Esophagus mucosa (tissue), 1 donor: ENCODE measurements at regions not wholly inside any gene's neighbourhood (a gene's known extent, or its start where the extent isn't known, plus 50 kb on each side); places are given as distances from the start of the nearest gene placed in this dataset.
"Not testable (repeated sequence)": the region's sequence is repeated elsewhere in the genome, so short reads cannot be mapped to it uniquely, and the experiment has no call there.

Source experiments
- ATAC-seq: fragments of 200-7000 bp; cut with Tn5 transposase; one replicate; pipeline ENCODE4 v1.9.1; 2020
- donor health status: DM: yes; HTN: yes; CAD: no.

DNA sequence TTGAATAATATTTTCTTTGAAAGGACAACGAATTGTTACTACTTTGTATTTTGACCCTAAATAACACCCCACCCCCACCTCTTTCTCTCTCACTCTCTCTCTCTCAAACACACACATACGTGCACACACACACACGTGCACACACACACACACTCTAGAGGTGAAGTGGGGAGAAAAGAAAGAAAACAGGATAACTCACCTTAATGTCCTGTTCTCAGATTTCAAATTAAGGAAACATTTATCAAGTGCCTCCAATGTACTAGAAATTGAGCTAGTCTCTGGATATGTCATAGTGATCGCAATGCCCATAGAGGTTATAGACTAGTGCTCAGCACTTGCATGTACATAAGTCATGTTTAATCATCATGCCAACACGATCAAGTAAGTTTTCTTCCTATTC is 1483.6 kb upstream of the SEL1L start:
- ATAC-seq = no peak

DNA sequence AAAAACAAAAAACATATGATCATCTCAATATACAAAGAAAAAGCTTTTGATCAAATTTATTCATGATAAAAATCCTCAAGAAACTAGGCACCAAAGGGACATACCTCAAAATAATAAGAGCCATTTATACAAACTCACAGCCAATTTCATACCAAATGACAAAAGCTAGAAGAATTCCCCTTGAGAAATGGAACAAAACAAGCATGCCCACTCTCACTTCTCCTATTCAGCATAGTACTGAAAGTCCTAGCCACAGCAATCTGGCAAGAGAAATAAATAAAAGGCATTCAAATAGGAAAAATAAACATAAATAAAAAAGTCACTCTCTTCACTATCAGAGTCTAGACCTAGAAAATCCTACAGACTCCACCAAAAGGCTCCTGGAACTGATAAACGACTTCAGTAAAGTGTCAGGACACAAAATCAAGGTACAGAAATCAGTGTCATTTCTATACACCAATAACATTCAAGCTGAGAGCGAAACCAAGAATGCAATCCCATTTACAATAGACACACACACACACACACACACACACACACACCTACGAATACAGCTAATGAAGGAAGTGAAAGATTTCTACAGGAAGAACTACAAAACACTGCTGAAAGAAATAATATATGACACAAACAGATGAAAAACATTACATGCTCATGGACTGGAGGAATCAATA is 1486.2 kb upstream of the SEL1L start:
- ATAC-seq = no peak

DNA sequence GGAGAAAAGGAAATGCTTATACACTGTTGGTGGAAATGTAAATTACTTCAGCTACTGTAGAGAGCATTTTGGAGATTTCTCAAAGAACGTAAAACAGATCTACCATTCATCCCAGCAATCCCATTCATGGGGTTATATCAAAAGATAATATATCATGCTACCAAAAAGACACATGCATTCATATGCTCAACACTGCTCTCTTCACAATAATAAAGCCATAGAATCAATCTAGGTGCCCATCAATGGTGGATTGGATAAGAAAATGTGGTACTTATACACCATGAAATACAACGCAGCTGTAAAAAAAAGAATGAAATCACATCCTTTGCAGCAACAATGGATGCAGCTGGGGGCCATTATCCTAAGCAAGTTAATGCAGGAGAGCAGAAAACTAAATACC is 1487.7 kb upstream of the SEL1L start:
- no peak for ATAC-seq

DNA sequence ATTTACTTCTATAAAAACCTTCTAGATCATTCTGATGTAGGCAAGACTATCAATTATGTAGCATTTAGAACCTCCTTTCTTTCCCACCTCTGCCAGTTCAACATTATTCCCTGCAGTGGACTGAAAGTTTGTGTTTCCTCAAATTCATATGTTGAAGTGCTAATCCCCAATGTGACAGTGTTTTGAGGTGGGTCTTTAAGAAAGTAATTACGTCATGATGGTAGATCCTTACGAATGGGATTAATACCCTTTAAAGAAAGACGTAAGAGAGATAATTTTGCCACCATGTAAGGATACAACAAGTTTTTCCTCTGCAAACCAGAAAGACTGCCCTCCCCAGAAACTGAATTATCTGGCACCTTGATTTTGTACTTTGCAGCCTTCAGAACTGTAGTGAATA is 1489.7 kb upstream of the SEL1L start:
- ATAC-seq = no peak

DNA sequence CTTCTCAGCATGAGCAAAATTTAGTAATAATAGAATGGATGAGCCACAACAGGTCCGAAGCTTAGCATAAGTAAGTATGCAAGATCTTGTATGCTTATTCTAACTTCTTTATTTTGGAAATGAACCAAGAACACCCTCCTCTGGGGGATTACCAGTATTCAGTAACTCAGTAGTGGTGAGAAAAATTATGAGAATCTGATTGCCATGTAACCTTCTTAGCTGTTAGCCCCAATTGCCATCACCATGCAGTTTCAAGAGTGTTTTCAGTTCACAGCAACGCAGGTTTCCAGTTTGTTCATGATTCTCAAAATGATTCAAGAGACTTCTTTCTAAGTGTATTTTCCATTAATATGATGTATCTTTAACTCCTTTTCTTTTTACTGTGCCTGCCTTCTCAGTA is 1507.6 kb upstream of the SEL1L start:
- no peak for ATAC-seq

DNA sequence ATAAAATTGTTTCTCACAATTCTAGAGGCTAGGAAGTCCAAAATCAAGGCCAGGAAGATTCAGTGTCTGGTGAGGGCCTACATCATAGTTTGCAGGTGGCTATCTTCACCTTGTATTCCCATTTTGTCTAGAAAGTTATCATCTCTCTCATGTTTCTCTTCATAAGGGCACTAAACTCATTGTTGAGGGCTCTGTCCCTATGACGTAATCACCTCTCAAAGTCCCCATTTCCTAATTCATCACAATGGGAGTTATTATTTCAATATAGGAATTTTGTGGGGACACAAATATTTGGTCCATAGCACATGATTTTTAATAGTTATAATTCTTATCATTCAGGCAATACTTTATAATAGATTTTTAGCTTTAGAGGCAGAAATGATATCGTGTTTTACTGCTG is 1509.2 kb upstream of the SEL1L start:
- no peak for ATAC-seq

DNA sequence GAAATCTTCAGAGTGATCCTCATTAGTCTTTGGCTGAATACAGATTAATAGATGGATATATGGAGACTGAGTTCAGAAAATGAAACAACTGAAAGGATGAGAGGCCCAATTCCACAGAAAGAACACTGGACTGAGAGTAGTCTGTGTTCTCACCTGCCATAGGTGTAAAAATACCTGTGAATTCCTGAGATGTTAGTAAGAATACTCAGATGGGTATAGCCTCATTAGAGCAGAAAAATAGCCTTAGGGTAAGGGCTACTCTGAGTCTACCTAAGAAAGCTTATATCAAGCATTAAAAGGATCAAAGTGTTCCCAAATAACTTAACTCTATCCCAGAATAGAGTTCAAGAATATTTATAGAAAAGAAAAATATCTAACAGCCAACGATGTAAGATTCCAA is 1510.3 kb upstream of the SEL1L start:
- ATAC-seq = no peak

DNA sequence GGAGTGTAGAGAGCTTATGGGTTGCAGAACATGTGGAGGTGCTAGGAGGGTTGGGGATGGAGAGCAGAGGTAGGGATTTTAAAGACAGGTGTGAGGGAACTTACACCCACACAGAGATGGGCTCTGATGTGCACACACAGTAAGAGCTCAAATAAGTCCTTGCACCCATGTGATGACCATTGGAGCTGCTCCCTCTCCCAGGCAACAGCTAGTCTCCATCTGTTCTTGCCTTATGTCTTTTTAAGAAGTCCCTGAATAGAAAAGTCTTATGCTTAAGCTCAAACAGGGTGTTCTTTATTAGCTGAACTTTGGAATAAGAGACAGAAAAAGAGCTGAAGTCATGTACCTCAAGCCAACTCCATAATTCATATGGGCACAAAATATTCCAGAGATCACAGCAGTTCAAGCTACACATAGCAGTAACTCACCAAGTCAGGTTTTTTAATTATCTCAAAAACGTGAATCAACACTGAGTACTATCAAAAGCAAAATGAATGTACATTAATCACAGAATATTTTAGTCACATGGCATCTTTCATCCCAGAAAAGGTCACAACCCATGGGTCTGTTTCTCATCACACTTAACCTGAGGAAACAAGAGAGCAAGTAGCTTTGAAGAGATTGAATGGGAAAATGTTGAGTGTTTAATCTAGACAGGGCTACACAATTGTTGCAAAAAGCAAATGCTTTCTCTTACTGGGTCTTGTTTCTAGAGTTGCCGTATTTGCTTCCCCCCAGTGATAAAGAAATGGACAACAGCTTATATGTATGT is 1513.6 kb upstream of the SEL1L start:
- ATAC-seq = no peak

DNA sequence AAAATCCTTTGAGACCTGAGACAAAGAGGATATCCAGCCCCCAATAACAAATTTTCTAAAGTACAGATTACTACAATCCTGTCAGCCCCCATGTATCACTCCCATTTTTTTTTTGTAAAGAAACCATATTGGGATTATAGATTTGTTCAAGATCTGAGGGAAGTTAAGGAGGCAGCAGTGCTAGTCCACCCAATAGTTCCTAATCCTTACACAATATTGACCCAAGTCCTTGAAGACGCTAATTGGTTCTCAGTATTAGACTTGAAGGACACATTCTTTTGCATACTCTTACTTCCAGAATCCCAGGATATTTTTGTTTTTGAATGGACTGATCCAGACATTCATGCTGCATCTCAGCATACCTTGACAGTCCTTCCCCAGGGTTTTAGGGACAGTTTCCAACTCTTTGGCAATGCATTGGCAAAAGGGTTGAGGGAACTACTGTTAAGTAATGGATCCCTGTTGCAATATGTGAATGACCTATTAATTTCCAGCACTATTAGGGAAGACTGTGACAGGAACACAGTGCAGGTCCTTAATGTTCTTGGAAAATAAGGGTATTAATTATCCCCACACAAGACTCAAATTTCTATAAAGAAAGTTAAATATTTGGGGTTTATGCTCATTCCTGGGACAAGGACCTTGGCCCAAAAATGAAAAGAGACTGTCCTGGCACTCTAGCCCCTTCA is 1519.5 kb upstream of the SEL1L start:
- no peak for ATAC-seq

DNA sequence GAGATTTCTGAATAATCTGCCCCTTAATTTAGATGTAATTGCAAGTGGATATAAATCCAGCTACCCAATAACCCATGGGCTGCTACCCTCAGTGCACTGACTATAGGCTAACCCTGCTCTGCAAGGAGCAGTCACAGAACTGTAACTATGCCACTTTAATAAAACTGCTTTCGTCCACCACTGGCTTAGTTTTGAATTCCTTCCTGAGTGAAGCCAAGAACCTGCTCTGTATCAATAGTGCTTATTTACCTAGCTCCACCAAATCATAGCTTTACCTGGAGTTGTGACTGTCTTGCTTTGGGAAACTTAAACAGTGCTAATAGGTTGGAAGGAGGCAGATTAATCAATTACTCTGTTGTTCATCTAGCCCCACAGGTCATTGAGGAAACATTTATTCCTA is 1524.4 kb upstream of the SEL1L start:
- ATAC-seq = no peak

DNA sequence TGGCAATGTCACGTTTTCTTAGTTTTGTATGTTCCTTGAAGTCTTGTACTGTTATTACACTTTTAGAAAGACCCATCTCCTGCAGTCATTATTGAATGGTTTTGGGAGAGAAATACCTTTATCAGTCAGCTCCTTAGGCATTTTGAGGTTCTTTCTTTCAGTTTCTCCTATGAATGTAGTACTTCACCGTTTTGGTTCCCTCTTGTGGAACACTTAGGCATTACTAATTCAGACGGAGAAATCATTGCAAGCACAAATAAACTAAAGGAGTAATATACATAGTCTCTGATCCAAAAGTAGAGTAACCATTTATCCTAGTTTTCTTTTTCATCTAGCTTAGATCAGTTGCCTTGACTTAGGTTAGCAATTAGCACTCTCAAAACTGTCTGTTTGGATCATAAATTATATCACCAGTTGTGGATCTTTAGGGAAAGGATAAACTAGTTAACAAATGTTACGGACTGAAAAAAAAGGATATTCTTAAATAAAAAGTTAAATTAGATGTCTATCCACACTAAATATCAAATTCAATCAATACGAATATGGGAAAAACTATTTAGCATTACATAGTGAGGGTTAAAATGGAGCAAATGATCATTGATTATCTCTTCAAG is 1538.3 kb upstream of the SEL1L start:
- ATAC-seq = peak; percentile 25

DNA sequence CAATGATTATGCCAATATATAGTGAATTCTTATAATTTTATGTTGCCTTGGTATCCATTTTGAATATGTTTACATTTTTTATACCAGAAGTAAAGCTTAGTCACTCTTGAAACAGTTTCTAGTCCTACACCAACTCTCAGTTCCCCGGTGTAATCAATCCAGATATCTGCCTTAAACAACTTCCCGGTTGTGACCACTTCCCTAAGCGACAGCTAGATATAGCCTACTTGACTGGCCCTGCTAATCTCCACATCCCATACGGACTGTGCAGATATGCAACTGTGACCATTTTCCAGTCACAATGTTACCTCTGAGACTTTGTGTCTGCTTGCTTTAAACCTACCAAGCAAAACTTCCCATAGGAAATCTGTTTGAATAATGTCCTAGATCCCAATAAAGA is 1551.5 kb upstream of the SEL1L start:
- no peak for ATAC-seq

DNA sequence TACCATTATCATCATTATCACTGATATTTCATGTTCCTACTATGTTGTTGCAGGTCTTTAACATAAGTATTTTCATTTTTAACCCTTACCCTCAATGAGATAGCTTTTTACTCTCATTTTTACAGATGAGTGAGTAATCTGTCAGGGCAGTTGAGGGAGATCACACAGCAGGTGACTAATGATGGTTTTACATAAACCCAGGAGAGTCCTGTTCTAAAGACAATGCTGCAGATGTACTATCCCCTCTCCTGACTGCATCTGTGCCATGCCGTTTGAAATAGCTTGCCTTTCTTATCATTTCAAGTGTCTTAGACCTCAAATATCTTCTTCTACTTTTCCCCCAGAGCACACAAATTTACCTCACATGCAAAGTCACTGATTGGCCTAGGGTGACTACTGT is 1552.1 kb upstream of the SEL1L start:
- no peak for ATAC-seq

DNA sequence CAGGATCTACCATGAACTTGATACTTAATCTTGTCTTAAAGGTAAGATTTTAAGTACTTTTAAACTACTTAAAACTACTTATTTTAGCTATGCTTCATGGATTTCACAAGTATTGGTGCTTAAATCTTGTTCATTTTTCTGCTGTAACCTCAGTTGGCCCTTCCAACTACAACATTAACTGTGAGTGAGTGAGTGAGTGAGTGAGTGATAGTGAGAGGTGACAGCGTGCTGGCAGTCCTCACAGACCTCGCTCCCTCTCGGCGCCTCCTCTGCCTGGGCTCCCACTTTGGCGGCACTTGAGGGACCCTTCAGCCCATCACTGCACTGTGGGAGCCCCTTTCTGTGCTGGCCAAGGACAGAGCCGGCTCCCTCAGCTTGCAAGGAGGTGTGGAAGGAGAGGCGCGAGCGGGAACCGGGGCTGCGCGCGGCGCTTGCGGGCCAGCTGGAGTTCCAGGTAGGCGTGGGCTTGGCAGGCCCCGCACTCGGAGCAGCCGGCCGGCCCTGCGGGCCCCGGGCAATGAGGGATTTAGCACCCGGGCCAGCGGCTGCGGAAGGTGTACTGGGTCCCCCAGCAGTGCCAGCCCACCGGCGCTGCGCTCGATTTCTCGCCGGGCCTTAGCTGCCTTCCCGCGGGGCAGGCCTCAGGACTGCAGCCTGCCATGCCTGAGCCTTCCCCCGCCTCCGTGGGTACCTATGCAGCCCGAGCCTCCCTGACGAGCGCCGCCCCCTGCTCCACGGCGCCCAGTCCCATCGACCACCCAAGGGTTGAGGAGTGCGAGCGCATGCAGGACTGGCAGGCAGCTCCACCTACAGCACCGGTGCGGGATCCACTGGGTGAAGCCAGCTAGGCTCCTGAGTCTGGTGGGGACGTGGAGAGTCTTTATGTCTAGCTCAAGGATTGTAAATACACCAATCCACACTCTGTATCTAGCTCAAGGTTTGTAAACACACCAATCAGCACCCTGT is 1558.6 kb upstream of the SEL1L start:
- ATAC-seq = not testable (repeated sequence)

DNA sequence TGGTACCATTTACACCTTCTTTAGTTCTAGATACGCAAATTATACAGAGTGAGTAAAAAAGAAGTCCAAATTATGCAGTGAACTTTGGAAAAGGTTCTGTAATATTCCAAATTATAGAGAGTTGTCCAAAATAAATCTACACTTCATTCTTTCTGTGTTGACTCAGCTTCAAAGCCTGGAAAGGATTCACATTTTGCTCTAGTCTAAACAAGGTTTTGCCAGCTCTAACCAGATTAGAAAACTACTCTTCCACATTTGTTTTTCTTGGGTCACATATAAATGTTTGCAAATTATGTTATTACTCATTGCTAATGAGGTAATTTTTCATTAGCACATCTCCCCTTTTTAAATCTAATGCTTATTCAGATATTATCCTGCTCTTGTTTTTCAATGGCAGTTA is 1562.4 kb upstream of the SEL1L start:
- no peak for ATAC-seq

DNA sequence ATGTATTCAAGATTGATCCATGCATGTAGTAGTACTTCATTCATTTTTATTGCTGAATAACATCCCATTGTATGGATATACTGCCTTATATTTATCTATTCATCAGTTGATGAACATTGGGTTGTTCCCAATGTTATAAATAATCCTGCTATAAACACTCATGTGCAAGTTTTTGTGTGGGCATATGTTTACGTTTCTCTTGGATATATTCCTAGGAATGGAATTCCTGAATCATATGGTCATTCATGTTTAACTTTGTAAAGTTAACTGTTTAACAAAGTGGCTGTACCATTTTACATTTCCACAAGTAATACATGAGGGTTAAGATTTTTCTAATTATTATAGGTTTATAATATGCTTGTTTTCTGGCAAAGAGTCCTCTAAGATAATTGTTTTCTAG is 1568.2 kb upstream of the SEL1L start:
- ATAC-seq = no peak

DNA sequence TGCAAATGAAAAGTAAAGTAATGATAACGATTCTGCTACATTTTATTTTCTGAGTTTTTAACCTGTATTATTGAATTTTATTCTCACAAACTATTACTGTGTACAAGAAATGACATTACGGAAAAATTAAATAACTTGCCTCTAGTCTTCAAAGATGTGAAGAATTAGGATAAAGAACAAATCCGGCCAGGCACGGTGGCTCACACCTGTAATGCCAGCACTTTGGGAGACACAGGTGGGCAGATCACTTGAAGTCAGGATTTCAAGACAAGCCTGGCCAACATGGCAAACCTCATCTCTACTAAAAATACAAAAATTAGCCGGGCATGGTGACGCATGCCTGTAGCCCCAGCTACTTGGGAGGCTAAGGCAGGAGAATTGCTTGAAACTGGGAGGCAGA is 1584.4 kb upstream of the SEL1L start:
- no peak for ATAC-seq

DNA sequence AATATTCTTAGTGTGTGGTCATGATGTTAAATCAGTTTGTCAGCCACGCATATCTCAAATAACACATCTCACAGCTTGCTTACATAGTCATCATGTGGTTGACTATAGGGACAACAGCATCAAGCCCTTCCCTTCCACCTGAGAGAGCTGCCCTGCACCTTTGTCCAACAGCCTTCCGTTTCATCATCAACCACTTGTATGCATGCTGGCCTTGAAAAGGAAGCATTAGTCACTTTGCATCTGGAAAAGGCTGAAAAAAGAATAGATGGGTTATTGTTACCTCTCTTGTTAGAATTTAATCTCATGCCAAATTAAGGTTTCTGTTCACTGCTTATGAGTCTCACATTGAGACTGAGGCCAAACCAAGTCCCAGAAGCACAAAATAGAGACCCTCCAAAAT is 1586.5 kb upstream of the SEL1L start:
- no peak for ATAC-seq

DNA sequence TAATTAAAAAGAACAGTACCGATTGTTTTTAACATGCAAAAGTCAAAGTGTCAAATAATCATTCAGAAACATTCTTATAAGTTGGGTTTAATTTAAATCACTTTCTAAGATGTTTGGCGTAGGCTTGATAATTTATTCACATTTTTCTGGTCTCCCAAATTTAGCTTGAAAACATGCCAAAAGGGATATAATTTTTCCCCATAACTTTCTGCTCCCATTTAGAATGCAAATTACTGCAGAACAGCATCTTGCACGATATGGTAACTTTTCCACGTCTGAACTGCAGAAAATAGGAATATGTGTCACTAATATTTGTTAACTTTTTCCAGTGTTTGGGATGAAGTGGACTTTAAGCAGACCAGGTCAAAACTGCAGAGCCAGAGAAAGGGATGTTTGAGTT is 1592.4 kb upstream of the SEL1L start:
- ATAC-seq = no peak

DNA sequence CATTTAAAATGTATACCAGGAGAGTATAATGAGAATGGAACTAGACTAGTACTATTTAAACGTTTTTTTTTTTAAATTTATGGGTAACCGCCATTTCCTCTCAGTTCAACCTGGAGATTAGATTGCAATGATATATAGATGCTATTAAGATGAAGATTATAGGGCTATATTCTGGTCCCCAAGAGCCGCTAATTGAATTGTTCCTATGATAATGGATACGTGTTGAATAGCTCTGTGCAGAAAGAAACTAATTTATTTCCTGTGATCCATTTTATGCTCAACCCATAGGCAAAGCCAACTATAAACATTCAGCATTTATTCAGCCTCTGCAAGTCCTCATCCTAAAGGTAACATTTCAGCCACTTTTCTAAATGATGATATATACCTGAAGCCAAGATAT is 1595.1 kb upstream of the SEL1L start:
- ATAC-seq = no peak

DNA sequence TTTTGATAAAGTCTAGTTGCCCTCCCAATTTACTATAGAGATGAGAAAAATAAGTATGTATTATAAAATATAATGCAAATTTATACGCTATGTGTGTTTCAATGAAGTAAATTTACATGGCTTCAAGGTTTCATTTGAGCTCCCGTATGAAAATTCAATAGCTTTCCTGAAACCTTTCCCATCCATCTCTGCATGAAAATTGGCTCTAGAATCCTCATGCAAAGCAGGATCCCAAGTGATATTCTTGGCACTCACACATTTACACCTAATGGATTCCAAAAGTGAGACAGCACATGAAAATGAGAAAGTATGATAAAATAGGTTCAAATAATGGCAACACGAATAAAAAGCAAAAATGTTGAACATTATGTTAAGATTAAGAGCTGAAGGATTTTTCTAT is 1595.8 kb upstream of the SEL1L start:
- no peak for ATAC-seq

DNA sequence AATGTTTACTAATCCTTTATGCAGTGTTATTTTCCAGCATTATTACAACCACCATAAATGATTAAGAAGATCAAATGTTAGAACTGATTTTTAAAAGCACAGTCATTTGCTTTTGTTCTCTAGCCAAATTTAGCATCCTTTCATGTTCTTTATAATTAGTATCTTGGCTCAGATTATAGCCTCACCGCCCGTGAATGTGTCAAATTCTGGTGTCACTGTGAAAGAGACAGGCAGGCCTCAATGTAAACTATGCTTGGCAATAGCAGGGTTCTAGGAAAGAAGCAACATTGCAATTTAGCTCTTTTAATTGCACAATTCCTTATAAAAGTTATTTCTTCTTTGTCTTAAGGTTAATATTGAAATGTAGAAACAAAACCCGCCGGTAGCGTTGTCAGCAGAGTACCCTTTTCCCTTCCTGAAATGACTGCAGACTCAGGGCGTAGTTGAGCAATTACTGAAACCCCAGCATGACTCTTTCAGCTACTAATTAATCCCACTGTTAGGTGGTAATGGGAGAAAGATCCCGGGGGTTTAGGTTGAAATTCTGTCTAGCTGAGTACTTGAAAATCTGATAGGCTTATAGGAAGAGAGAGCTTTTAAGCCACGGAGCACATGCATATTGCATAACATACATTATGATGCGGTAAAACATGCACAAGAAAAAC is 1600.5 kb upstream of the SEL1L start:
- ATAC-seq = no peak
